K562 (cell line): ENCODE measurements at regions not wholly inside any gene's neighbourhood (a gene's known extent, or its start where the extent isn't known, plus 50 kb on each side); places are given as distances from the start of the nearest gene placed in this dataset.

Source experiments
- CREB3L1 ChIP-seq: fragments of 450-650 bp; IDR thresholded peaks from 2 replicates; pipeline ENCODE4 v1.6.1; 2014; ENCODE audit warnings: low read depth, mild to moderate bottlenecking, moderate library complexity, borderline replicate concordance
- CTBP1 ChIP-seq: fragments of 450-650 bp; IDR thresholded peaks from 2 replicates; pipeline ENCODE4 v1.6.1; 2016; ENCODE audit warnings: borderline replicate concordance
- ERF ChIP-seq: fragments of 450-650 bp; formaldehyde crosslinking; IDR thresholded peaks from 2 replicates; pipeline ENCODE4 v1.4.0; 2020; ENCODE audit warnings: mild to moderate bottlenecking, mixed read lengths
- KAT7 ChIP-seq: sonication (generic); formaldehyde crosslinking; IDR thresholded peaks from 2 replicates; pipeline ENCODE4 v1.8.0; 2022; ENCODE audit warnings: missing genetic modification reagents, mild to moderate bottlenecking, borderline replicate concordance
- KDM2B ChIP-seq: fragments of 250-450 bp; sonication (Bioruptor Pico); IDR thresholded peaks from 2 replicates; pipeline ENCODE4 v1.8.0; 2021; ENCODE audit warnings: mild to moderate bottlenecking, moderate library complexity
- NONO ChIP-seq, 2 experiments: fragments of 200-400 bp in 1 of 2; fragments of 450-650 bp in 1 of 2; formaldehyde crosslinking in 1 of 2; IDR thresholded peaks; 2 replicates each; pipeline ENCODE4 v1.6.1; 2017; ENCODE audit warnings: low read depth in 2 of 2, mild to moderate bottlenecking in 2 of 2, moderate library complexity in 2 of 2, low read length in 1 of 2
- NR2C2 ChIP-seq, 2 experiments: fragments of 200-800 bp in 1 of 2; sonication (Bioruptor generic) in 1 of 2; sonication (generic) in 1 of 2; formaldehyde crosslinking in 1 of 2; IDR thresholded peaks; 2 replicates each; pipeline versions ENCODE4 v1.6.1 to v1.8.0; 2016 to 2022; ENCODE audit warnings: mild to moderate bottlenecking in 1 of 2, missing compliant biosample characterization in 1 of 2, missing genetic modification characterization in 1 of 2, missing genetic modification reagents in 1 of 2
- SMARCA4 ChIP-seq: fragments of 450-650 bp; IDR thresholded peaks from 2 replicates; pipeline ENCODE4 v1.6.1; 2016
- STAG1 ChIP-seq: sonication (generic); formaldehyde crosslinking; IDR thresholded peaks from 2 replicates; pipeline ENCODE4 v1.5.0; 2020; ENCODE audit warnings: missing genetic modification reagents, borderline replicate concordance
- TEAD1 ChIP-seq, 2 experiments: fragments of 450-650 bp in 1 of 2; sonication (generic) in 1 of 2; formaldehyde crosslinking; IDR thresholded peaks; 2 replicates each; pipeline versions ENCODE4 v1.4.0 to v1.8.0; 2020 to 2022; ENCODE audit warnings: mild to moderate bottlenecking in 2 of 2, missing genetic modification reagents in 1 of 2
- UBTF ChIP-seq, 2 experiments: IDR thresholded peaks; 2 replicates each; pipeline ENCODE4 v1.6.1; 2012; ENCODE audit warnings: improper control_type of control experiment in 2 of 2, low read depth in 2 of 2, low read length in 2 of 2, borderline replicate concordance in 1 of 2
- ZBTB26 ChIP-seq: fragments of 450-650 bp; formaldehyde crosslinking; IDR thresholded peaks from 2 replicates; pipeline ENCODE4 v1.4.0; 2022; ENCODE audit warnings: missing genetic modification characterization
- ZNF354B ChIP-seq: fragments of 250-450 bp; sonication (Bioruptor Pico); IDR thresholded peaks from 2 replicates; pipeline ENCODE4 v1.4.0; 2020
- ZNF436 ChIP-seq: fragments of 250-450, 450-650 bp; sonication (Bioruptor Pico); formaldehyde crosslinking; IDR thresholded peaks from 2 replicates; pipeline ENCODE4 v1.7.0; 2020; ENCODE audit warnings: mild to moderate bottlenecking
- TF ChIP-seq, protein P1 (sequence below), 2 experiments: fragments of 150-350 bp in 1 of 2; IDR thresholded peaks; 2 replicates each; pipeline ENCODE4 v1.6.1; 2012 to 2016; ENCODE audit warnings: low read depth in 2 of 2, low read length in 2 of 2, mild to moderate bottlenecking in 1 of 2, moderate library complexity in 1 of 2
- TF ChIP-seq, protein P2 (sequence below): sonication (generic); formaldehyde crosslinking; IDR thresholded peaks from 2 replicates; pipeline ENCODE4 v1.8.1; 2023; ENCODE audit warnings: mild to moderate bottlenecking, missing genetic modification reagents, moderate library complexity

- TF ChIP-seq, protein P1, sequence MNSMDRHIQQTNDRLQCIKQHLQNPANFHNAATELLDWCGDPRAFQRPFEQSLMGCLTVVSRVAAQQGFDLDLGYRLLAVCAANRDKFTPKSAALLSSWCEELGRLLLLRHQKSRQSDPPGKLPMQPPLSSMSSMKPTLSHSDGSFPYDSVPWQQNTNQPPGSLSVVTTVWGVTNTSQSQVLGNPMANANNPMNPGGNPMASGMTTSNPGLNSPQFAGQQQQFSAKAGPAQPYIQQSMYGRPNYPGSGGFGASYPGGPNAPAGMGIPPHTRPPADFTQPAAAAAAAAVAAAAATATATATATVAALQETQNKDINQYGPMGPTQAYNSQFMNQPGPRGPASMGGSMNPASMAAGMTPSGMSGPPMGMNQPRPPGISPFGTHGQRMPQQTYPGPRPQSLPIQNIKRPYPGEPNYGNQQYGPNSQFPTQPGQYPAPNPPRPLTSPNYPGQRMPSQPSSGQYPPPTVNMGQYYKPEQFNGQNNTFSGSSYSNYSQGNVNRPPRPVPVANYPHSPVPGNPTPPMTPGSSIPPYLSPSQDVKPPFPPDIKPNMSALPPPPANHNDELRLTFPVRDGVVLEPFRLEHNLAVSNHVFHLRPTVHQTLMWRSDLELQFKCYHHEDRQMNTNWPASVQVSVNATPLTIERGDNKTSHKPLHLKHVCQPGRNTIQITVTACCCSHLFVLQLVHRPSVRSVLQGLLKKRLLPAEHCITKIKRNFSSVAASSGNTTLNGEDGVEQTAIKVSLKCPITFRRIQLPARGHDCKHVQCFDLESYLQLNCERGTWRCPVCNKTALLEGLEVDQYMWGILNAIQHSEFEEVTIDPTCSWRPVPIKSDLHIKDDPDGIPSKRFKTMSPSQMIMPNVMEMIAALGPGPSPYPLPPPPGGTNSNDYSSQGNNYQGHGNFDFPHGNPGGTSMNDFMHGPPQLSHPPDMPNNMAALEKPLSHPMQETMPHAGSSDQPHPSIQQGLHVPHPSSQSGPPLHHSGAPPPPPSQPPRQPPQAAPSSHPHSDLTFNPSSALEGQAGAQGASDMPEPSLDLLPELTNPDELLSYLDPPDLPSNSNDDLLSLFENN (IDR thresholded peaks at IDR 0.05; ENCODE audit: low read depth in 2 of 2, low read length in 2 of 2): no peak
- TF ChIP-seq ZNF436 (CRISPR knock-in tag) (no peak), ZBTB26 (CRISPR knock-in tag) (no peak), CTBP1 (0 out of 2 replicates have a peak, but pooled peaks have one; percentile 9), ZNF354B (CRISPR knock-in tag) (no peak), SMARCA4 (peak; percentile 16; the same call in 1 of the 2 replicates), KAT7 (peak; percentile 99), UBTF (IDR thresholded peaks at IDR 0.05; ENCODE audit: borderline replicate concordance in 1 of 2, low read depth in 2 of 2, low read length in 2 of 2) (no peak), STAG1 (CRISPR knock-in tag) (0 out of 2 replicates have a peak, but pooled peaks have one; percentile 36), CREB3L1 (0 out of 2 replicates have a peak, but pooled peaks have one; percentile 3), ERF (CRISPR knock-in tag) (no peak), NONO (IDR thresholded peaks at IDR 0.05; ENCODE audit: low read depth in 2 of 2, low read length in 1 of 2) (peak in 1 of 2 experiments; percentile 12; a peak in 1 of 4 replicates), KDM2B (CRISPR knock-in tag) (no peak), TEAD1 (CRISPR knock-in tag; IDR thresholded peaks at IDR 0.05) (no peak), NR2C2 (CRISPR knock-in tag; IDR thresholded peaks at IDR 0.05) (peak; percentile 64; the same call in 1 of the 2 replicates), NR2C2 (tag; IDR thresholded peaks at IDR 0.05) (no peak)
- TF ChIP-seq, protein P2, sequence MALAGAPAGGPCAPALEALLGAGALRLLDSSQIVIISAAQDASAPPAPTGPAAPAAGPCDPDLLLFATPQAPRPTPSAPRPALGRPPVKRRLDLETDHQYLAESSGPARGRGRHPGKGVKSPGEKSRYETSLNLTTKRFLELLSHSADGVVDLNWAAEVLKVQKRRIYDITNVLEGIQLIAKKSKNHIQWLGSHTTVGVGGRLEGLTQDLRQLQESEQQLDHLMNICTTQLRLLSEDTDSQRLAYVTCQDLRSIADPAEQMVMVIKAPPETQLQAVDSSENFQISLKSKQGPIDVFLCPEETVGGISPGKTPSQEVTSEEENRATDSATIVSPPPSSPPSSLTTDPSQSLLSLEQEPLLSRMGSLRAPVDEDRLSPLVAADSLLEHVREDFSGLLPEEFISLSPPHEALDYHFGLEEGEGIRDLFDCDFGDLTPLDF (CRISPR knock-in tag): no peak
Observed at GRCh38 chr6:26198722-26199056, 111.5 kb downstream of the HFE start (continued).
